ENCODE measurements at regions not wholly inside any gene's neighbourhood (a gene's known extent, or its start where the extent isn't known, plus 50 kb on each side); places are given as distances from the start of the nearest gene placed in this dataset.
"Not testable (repeated sequence)": the region's sequence is repeated elsewhere in the genome, so short reads cannot be mapped to it uniquely, and the experiment has no call there.

GRCh38 chr4:135605076-135605475, 1403.5 kb upstream of the PABPC4L start:
- DNase-seq: no peak

- DNase-seq: no peak
These were observed 1402.9 kb upstream of the PABPC4L start for GRCh38 chr4:135604531-135604930.

- no peak for DNase-seq
These were observed 1399.8 kb upstream of the PABPC4L start for GRCh38 chr4:135601351-135601750.

- DNase-seq: no peak
These were observed 1396.6 kb upstream of the PABPC4L start for GRCh38 chr4:135598151-135598550.

GRCh38 chr4:135594521-135594920, 1392.9 kb upstream of the PABPC4L start:
- DNase-seq: no peak

- no peak for DNase-seq
These were observed 1373.5 kb upstream of the PABPC4L start for GRCh38 chr4:135575041-135575440.

- no peak for DNase-seq
These were observed 1371.7 kb upstream of the PABPC4L start for GRCh38 chr4:135573251-135573650.

- DNase-seq: no peak
These were observed 1362.5 kb upstream of the PABPC4L start for GRCh38 chr4:135564090-135564489.

GRCh38 chr4:135553213-135553612, 1351.6 kb upstream of the PABPC4L start:
- DNase-seq: no peak

- no peak for DNase-seq
These were observed 1350.5 kb upstream of the PABPC4L start for GRCh38 chr4:135552131-135552530.

- no peak for DNase-seq
These were observed 1347.1 kb upstream of the PABPC4L start for GRCh38 chr4:135548711-135549110.

GRCh38 chr4:135545616-135546317, 1344.2 kb upstream of the PABPC4L start:
- DNase-seq: peak in 1 of 2 donors; percentile 8

- DNase-seq: no peak
These were observed 1337.1 kb upstream of the PABPC4L start for GRCh38 chr4:135538698-135539097.

GRCh38 chr4:135533053-135533452, 1331.5 kb upstream of the PABPC4L start:
- DNase-seq: no peak

GRCh38 chr4:135532132-135532531, 1330.5 kb upstream of the PABPC4L start:
- DNase-seq: no peak

- no peak for DNase-seq
These were observed 1313.7 kb upstream of the PABPC4L start for GRCh38 chr4:135515295-135515694.

- no peak for DNase-seq
These were observed 1309.0 kb upstream of the PABPC4L start for GRCh38 chr4:135510582-135510981.

GRCh38 chr4:135508006-135508714, 1306.6 kb upstream of the PABPC4L start:
- DNase-seq: no peak

GRCh38 chr4:135497563-135498152, 1296.1 kb upstream of the PABPC4L start:
- DNase-seq: no peak

- no peak for DNase-seq
These were observed 1290.8 kb upstream of the PABPC4L start for GRCh38 chr4:135492439-135492838.

GRCh38 chr4:135485371-135485770, 1283.8 kb upstream of the PABPC4L start:
- DNase-seq: no peak

GRCh38 chr4:135476272-135476671, 1274.7 kb upstream of the PABPC4L start:
- no peak for DNase-seq

- no peak for DNase-seq
These were observed 1262.7 kb upstream of the PABPC4L start for GRCh38 chr4:135464311-135464710.

GRCh38 chr4:135447598-135447997, 1246.0 kb upstream of the PABPC4L start:
- not testable (repeated sequence) for DNase-seq
